ENCODE measurements at regions not wholly inside any gene's neighbourhood (a gene's known extent, or its start where the extent isn't known, plus 50 kb on each side); places are given as distances from the start of the nearest gene placed in this dataset.

DNA sequence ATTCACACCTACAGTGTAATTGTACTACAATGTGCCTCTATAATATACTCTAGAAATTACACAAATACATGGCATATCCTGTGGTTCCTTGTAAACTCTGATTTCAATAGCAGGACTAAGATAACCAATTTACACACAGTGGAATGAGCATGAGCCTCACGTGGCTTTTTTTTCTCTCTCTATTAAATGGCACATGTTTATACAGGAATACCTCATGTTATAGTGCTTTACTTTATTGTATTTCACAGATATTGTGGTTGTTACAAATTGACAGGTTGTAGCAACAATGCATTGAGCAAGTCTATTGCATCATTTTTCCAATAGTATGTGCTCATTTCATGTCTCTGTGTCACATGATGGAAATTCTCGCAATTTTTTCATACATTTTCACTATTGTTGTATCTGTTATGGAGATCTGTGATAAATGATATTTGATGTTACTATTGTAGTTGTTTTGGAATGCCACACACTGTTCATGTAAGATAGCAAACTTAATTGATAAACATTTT is 260.0 kb downstream of the FSIP2 start:
- TF ChIP-seq, protein P1, sequence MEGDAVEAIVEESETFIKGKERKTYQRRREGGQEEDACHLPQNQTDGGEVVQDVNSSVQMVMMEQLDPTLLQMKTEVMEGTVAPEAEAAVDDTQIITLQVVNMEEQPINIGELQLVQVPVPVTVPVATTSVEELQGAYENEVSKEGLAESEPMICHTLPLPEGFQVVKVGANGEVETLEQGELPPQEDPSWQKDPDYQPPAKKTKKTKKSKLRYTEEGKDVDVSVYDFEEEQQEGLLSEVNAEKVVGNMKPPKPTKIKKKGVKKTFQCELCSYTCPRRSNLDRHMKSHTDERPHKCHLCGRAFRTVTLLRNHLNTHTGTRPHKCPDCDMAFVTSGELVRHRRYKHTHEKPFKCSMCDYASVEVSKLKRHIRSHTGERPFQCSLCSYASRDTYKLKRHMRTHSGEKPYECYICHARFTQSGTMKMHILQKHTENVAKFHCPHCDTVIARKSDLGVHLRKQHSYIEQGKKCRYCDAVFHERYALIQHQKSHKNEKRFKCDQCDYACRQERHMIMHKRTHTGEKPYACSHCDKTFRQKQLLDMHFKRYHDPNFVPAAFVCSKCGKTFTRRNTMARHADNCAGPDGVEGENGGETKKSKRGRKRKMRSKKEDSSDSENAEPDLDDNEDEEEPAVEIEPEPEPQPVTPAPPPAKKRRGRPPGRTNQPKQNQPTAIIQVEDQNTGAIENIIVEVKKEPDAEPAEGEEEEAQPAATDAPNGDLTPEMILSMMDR (IDR thresholded peaks at IDR 0.05) = no peak
- TF ChIP-seq POLR2AphosphoS5 (IDR thresholded peaks at IDR 0.05; ENCODE audit: low read depth, low read length) (no peak), TCF7L2 (IDR thresholded peaks at IDR 0.05; ENCODE audit: low read depth, low read length) (no peak), REST (IDR thresholded peaks at IDR 0.05; ENCODE audit: insufficient read depth in 1 of 2, low read depth in 2 of 2, low read length in 1 of 2) (no peak), SIN3A (IDR thresholded peaks at IDR 0.05; ENCODE audit: borderline replicate concordance, insufficient read depth, low read depth, low read length) (no peak)
- in situ Hi-C loops (cut with HindIII; ENCODE audit: low pct_unique_long_range_greater_than_20kb, low sequenced_read_pairs) = no loop called here
- CTCF ChIA-PET = no interaction called here

GRCh38 chr2:186009341-186009740 is 270.7 kb downstream of the FSIP2 start:
- Histone ChIP-seq H3K4me3 (ENCODE audit: low read depth in 2 of 2, low read length in 2 of 2) (no peak overlapping the region), H3K9me3 (ENCODE audit: control insufficient read depth, insufficient read depth, low read depth, low read length) (no peaks in the 10 kb centered on the region), H3K27ac (ENCODE audit: low read length) (no peak overlapping the region), H3K36me3 (ENCODE audit: control insufficient read depth, insufficient read depth, low read length) (no peaks in the 10 kb centered on the region), H3K4me1 (ENCODE audit: control insufficient read depth, insufficient read depth, low read length) (no peaks in the 10 kb centered on the region), H3K27me3 (ENCODE audit: control insufficient read depth, insufficient read depth, low read length) (no peaks in the 10 kb centered on the region)
- in situ Hi-C loops (cut with HindIII; ENCODE audit: low pct_unique_long_range_greater_than_20kb, low sequenced_read_pairs) = no loop called here
- ATAC-seq (no peak), DNase-seq (ENCODE audit: low read depth, low spot score) (no peak)
- ChIA-PET CTCF (no interaction called here), POLR2A (no interaction called here)
- no TSS peak for BruUV-seq (replicated peaks)
- TF ChIP-seq REST (IDR thresholded peaks at IDR 0.05; ENCODE audit: insufficient read depth in 1 of 2, low read depth in 2 of 2, low read length in 1 of 2) (no peak), TCF7L2 (IDR thresholded peaks at IDR 0.05; ENCODE audit: low read depth, low read length) (no peak), SIN3A (IDR thresholded peaks at IDR 0.05; ENCODE audit: borderline replicate concordance, insufficient read depth, low read depth, low read length) (no peak), POLR2AphosphoS5 (IDR thresholded peaks at IDR 0.05; ENCODE audit: low read depth, low read length) (no peak)
- TF ChIP-seq, protein P1 (IDR thresholded peaks at IDR 0.05) = no peak
- intact Hi-C loops (cut with micrococcal nuclease; ENCODE audit: unreplicated experiment) = no loop called here

More for the DNA sequence above, 260.0 kb downstream of the FSIP2 start:
- intact Hi-C loops (cut with micrococcal nuclease; ENCODE audit: unreplicated experiment) = no loop called here
- ATAC-seq (no peak), DNase-seq (ENCODE audit: low read depth, low spot score) (no peak)
- H3K27ac ChIP-seq (ENCODE audit: low read length) = no peak overlapping the region
- H3K4me1 ChIP-seq (ENCODE audit: control insufficient read depth, insufficient read depth, low read length) = no peaks in the 10 kb centered on the region
- POLR2A ChIA-PET = no interaction called here
- no TSS peak for BruUV-seq (replicated peaks)
- H3K9me3 ChIP-seq (ENCODE audit: control insufficient read depth, insufficient read depth, low read depth, low read length) = no peaks in the 10 kb centered on the region
- no peaks in the 10 kb centered on the region for H3K36me3 ChIP-seq (ENCODE audit: control insufficient read depth, insufficient read depth, low read length)
- no peak overlapping the region for H3K4me3 ChIP-seq (ENCODE audit: low read depth in 2 of 2, low read length in 2 of 2)
- no peaks in the 10 kb centered on the region for H3K27me3 ChIP-seq (ENCODE audit: control insufficient read depth, insufficient read depth, low read length)

Data from Panc1 (cell line).